Heart left ventricle (tissue), 16 donors: ENCODE measurements at regions not wholly inside any gene's neighbourhood (a gene's known extent, or its start where the extent isn't known, plus 50 kb on each side); places are given as distances from the start of the nearest gene placed in this dataset.

ENCODE experiments used
- ATAC-seq, 4 donors: fragments of 200-7000 bp; cut with Tn5 transposase; one replicate each; pipeline ENCODE4 v1.9.1; 2020 to 2022; ENCODE audit warnings: moderate library complexity in 4 of 4, mild to moderate bottlenecking in 3 of 4, moderate number of reproducible peaks in 1 of 4
- DNase-seq, 5 donors: peaks; one replicate each; pipeline ENCODE4 v3.0.0-alpha.2; 2020
- H3K27ac ChIP-seq, 12 donors: fragments of 200-600 bp; sonication (generic) in 4 of 12; one replicate each; pipeline versions ENCODE4 v1.5.0 to v1.8.0; 2016 to 2022; ENCODE audit warnings: mild to moderate bottlenecking in 2 of 12
- H3K27me3 ChIP-seq, 9 donors: fragments of 200-600 bp; sonication (generic) in 2 of 9; one replicate each; pipeline versions ENCODE4 v1.5.1 to v1.8.0; 2016 to 2022; ENCODE audit warnings: mild to moderate bottlenecking in 3 of 9
- H3K36me3 ChIP-seq, 9 donors: fragments of 200-600 bp; sonication (generic) in 2 of 9; one replicate each; pipeline versions ENCODE4 v1.5.0 to v1.8.0; 2018 to 2022; ENCODE audit warnings: mild to moderate bottlenecking in 2 of 9
- H3K4me1 ChIP-seq, 12 donors: fragments of 200-600 bp; sonication (generic) in 4 of 12; one replicate each; pipeline versions ENCODE4 v1.5.0 to v1.8.0; 2016 to 2022; ENCODE audit warnings: mild to moderate bottlenecking in 3 of 12
- H3K4me3 ChIP-seq, 12 donors: fragments of 200-600 bp; sonication (generic) in 4 of 12; one replicate each; pipeline versions ENCODE4 v1.5.0 to v1.8.0; 2017 to 2022; ENCODE audit warnings: mild to moderate bottlenecking in 9 of 12, moderate library complexity in 4 of 12
- H3K9me3 ChIP-seq, 12 donors: fragments of 200-600 bp; sonication (generic) in 4 of 12; one replicate each; pipeline versions ENCODE4 v1.5.0 to v1.8.0; 2016 to 2022; ENCODE audit warnings: mild to moderate bottlenecking in 1 of 12
- CTCF ChIP-seq, 12 donors: fragments of 200-600 bp; sonication (generic) in 4 of 12; IDR thresholded peaks; one replicate each; pipeline versions ENCODE4 v1.5.0 to v1.8.0; 2018 to 2022; ENCODE audit warnings: antibody characterized with exemption in 12 of 12, mild to moderate bottlenecking in 5 of 12
- POLR2A ChIP-seq, 2 donors: fragments of 450-650 bp; IDR thresholded peaks; one replicate each; pipeline ENCODE4 v1.6.1; 2017; ENCODE audit warnings: antibody characterized with exemption in 2 of 2, mild to moderate bottlenecking in 2 of 2, moderate library complexity in 2 of 2
- WGBS, 4 donors: extraction: QIAGEN DNeasy Blood & Tissue Kit in 2 of 4; methylation state at CpG; one replicate each; pipeline versions ENCODE4 v1.1.5 to v1.1.7; 2013 to 2018; 5-methylcytosine and 5-hydroxymethylcytosine counted together
- intact Hi-C, 10 donors: fragments of 100-400 bp; cut with DNase I; formaldehyde crosslinking; loops; one replicate each; pipeline versions ENCODE4 v1.11.1 to v1.14.2; 2022
- donor health status: ischemic (EF 13 %, LVEDD 7.1; RV severe dilation, severe dysfunction).
- donor health status: healthy with polysubstance abuse.
- donor health status: DM: no; HTN: yes; CAD: no.
- donor health status: DM: no; HTN: no; CAD: no.
- donor health status: ischemic (EF 25% LVEDD 6.9; RV normal size, moderate dysfunction).
- donor health status: ischemic (EF 25% LVEDD 5.7; RV mildly dilated, moderate dysfunction).
- donor health status: healthy.
- donor health status: DM: yes; HTN: yes; CAD: no.
- donor health status: ischemic (EF 35%, LVEDD 5.7; RV mildly dilated, moderate dysfunction).
- donor health status: nonischemic (EF 11% LVEDD 7.7; RV severe dilation, severe dysfunction).
- donor health status: DM: yes; HTN: yes; CAD: no.
- donor health status: PGD.
- donor health status: ischemic (EF 29% LVEDD 5.4; RV normal size, mild dysfunction).
- donor health status: nonischemic (EF 23%, LVEDD 6.1; RV moderate dilation, normal function).

DNA sequence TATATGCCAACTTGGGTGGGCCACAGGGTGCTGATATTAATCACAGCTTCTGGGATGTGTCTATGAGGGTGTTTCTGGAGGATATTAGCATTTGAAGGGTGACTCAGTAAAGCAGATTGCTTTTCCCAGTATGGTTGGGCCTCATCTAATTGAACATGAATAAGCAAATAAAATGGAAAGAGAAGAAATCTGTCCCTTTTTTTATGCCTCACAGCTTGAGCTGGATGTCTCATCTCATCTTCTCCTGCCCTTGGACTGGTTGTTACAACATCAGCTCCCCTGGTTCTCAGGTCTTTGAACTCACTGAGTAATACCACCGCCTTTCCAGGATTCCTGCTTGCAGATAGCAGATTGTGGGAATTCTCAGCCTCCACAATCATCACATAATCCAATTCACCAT is 1149.2 kb downstream of the PCDH18 start:
- Histone ChIP-seq H3K9me3 (no peaks in the 10 kb centered on the region), H3K27ac (no peak overlapping the region), H3K27me3 (no peaks in the 10 kb centered on the region), H3K4me1 (no peaks in the 10 kb centered on the region), H3K36me3 (no peaks in the 10 kb centered on the region), H3K4me3 (no peak overlapping the region)
- DNase-seq = no peak
- TF ChIP-seq CTCF (IDR thresholded peaks at IDR 0.05) = no peak
- TF ChIP-seq POLR2A (IDR thresholded peaks at IDR 0.05) = no peak
- no peak for ATAC-seq
- intact Hi-C loops = no loop called here
- 79 to 94% (median 87%) methylated on average over 1 of the region's 1 CpG for WGBS, 4 donors

DNA sequence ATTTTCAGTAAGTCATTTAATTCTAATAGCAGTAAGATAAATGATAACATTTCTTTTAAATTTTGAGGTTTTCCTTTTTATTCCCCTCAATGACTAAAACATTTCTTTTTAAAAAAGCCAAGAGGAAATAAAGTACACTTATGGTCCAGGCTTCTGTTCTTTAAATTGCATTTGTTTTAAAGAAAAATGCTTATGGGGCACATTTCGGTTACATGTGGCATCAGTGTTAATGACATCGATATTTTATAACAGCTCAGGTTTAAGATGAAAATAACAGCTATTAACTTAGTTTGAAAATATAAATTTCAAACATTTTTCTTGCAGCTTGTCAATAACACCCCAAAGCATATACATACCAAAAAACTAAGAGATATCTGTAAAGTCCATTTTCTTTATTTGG is 1161.1 kb downstream of the PCDH18 start:
- no peak overlapping the region for H3K27ac ChIP-seq
- intact Hi-C loops = no loop called here
- DNase-seq (no peak), ATAC-seq (no peak)
- WGBS, 4 donors = 85 to 92% (median 90%) methylated on average over 2 of the region's 2 CpGs
- no peaks in the 10 kb centered on the region for H3K4me1 ChIP-seq
- H3K36me3 ChIP-seq = no peaks in the 10 kb centered on the region
- no peak overlapping the region for H3K4me3 ChIP-seq
- TF ChIP-seq CTCF (IDR thresholded peaks at IDR 0.05) = no peak
- TF ChIP-seq POLR2A (IDR thresholded peaks at IDR 0.05) = no peak
- H3K9me3 ChIP-seq = no peaks in the 10 kb centered on the region
- H3K27me3 ChIP-seq = no peaks in the 10 kb centered on the region

DNA sequence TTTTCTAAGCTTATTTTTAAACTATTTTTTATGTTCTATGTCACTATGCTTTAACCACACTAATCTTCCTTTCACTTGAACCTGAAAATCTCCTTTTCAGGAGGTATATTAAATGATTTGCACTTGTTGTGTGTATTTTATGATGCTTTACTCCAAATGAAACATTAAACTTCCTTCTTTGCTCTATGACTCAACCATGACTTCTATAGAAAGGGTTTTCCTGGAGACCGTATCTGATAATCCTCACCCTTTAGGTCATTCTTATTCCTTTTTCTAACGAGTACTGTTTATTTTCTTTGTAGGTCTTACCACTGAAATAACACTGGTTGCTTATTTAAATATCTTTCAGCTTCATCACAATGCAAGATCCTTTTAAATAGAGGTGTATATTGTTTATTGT is 1163.2 kb downstream of the PCDH18 start:
- DNase-seq = no peak
- H3K4me1 ChIP-seq = no peaks in the 10 kb centered on the region
- H3K27ac ChIP-seq = no peak overlapping the region

GRCh38 chr4:136357556-136357955 is 1174.7 kb downstream of the PCDH18 start:
- no peaks in the 10 kb centered on the region for H3K36me3 ChIP-seq
- H3K27me3 ChIP-seq = no peaks in the 10 kb centered on the region
- ATAC-seq (no peak), DNase-seq (no peak)
- intact Hi-C loops = no loop called here
- H3K4me3 ChIP-seq = no peak overlapping the region
- H3K9me3 ChIP-seq = no peaks in the 10 kb centered on the region
- TF ChIP-seq POLR2A (IDR thresholded peaks at IDR 0.05) (no peak), CTCF (IDR thresholded peaks at IDR 0.05) (no peak)
- H3K4me1 ChIP-seq = no peaks in the 10 kb centered on the region
- H3K27ac ChIP-seq = no peak overlapping the region

More for the DNA sequence above, 1163.2 kb downstream of the PCDH18 start:
- Histone ChIP-seq H3K36me3 (no peaks in the 10 kb centered on the region), H3K27me3 (no peaks in the 10 kb centered on the region), H3K9me3 (no peaks in the 10 kb centered on the region), H3K4me3 (no peak overlapping the region)
- 39 to 57% (median 52%) methylated on average over 2 of the region's 2 CpGs for WGBS, 4 donors
- TF ChIP-seq POLR2A (IDR thresholded peaks at IDR 0.05) = no peak
- no peak for ATAC-seq
- intact Hi-C loops = no loop called here

- no peaks in the 10 kb centered on the region for H3K9me3 ChIP-seq
- H3K27ac ChIP-seq = no peak overlapping the region
- no peak for ATAC-seq
- TF ChIP-seq POLR2A (IDR thresholded peaks at IDR 0.05) = no peak
- no peak for TF ChIP-seq CTCF (IDR thresholded peaks at IDR 0.05)
- no peaks in the 10 kb centered on the region for H3K4me1 ChIP-seq
- H3K36me3 ChIP-seq = no peaks in the 10 kb centered on the region
- H3K4me3 ChIP-seq = no peak overlapping the region
- intact Hi-C loops = no loop called here
- 85 to 92% (median 87%) methylated on average over 21 to 24 of the region's 24 CpGs for WGBS, 4 donors
- peak in 2 of 5 donors; percentile 5 to 52 for DNase-seq
- no peaks in the 10 kb centered on the region for H3K27me3 ChIP-seq
These were observed 1176.3 kb downstream of the PCDH18 start for GRCh38 chr4:136355970-136356369.
